Fibroblast of pulmonary artery (primary cell): ENCODE measurements at regions not wholly inside any gene's neighbourhood (a gene's known extent, or its start where the extent isn't known, plus 50 kb on each side); places are given as distances from the start of the nearest gene placed in this dataset.

Experiments used
- DNase-seq: peaks from one replicate; pipeline ENCODE4 v3.0.0-alpha.2; 2010; ENCODE audit warnings: low read depth
- H3K4me3 ChIP-seq: replicated peaks from 2 replicates; pipeline ENCODE4 v1.5.1; 2011; ENCODE audit warnings: low read depth, mild to moderate bottlenecking, control low read depth, low read length, moderate library complexity
- TF ChIP-seq, protein P1 (sequence below): IDR thresholded peaks from 2 replicates; pipeline ENCODE4 v1.5.1; 2011; ENCODE audit warnings: mild to moderate bottlenecking, control low read depth, low read length, inconsistent platforms; ENCODE audit errors: missing control alignments

DNA sequence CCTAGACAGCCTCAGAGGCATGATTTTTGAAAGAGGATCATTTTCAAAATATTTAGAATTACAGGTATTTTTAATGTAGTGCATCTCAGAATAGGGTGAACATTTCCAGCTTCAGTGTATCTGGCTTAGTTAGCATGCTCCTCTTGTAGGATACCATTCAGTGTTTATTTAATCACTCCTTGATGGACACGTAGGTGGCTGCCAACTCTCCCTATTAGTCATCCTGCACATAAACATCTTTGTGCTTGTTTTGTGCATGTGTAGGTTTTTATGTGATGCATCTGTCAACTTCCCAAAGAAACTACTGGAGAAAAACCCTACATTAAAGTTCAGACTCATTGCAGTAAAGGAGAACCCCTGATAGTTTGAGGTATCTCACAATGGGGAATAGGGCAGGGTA, 52.5 kb upstream of the RBM19 start:
- TF ChIP-seq, protein P1, sequence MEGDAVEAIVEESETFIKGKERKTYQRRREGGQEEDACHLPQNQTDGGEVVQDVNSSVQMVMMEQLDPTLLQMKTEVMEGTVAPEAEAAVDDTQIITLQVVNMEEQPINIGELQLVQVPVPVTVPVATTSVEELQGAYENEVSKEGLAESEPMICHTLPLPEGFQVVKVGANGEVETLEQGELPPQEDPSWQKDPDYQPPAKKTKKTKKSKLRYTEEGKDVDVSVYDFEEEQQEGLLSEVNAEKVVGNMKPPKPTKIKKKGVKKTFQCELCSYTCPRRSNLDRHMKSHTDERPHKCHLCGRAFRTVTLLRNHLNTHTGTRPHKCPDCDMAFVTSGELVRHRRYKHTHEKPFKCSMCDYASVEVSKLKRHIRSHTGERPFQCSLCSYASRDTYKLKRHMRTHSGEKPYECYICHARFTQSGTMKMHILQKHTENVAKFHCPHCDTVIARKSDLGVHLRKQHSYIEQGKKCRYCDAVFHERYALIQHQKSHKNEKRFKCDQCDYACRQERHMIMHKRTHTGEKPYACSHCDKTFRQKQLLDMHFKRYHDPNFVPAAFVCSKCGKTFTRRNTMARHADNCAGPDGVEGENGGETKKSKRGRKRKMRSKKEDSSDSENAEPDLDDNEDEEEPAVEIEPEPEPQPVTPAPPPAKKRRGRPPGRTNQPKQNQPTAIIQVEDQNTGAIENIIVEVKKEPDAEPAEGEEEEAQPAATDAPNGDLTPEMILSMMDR: no peak
- peak; percentile 10 for DNase-seq
- H3K4me3 ChIP-seq: no peak overlapping the region
